IMR-90 (cell line): ENCODE measurements at regions not wholly inside any gene's neighbourhood (a gene's known extent, or its start where the extent isn't known, plus 50 kb on each side); places are given as distances from the start of the nearest gene placed in this dataset.

Experiments
- ATAC-seq: fragments of 200-7000 bp; cut with Tn5 transposase; 2 replicates; pipeline ENCODE4 v1.9.1; 2020; ENCODE audit warnings: low read depth, mild to moderate bottlenecking, moderate library complexity
- BruUV-seq: library from RNA; stranded (reverse); fragments of 400-500 nt; replicated peaks from 2 replicates; lab custom pipeline; 2021; lab: Mats Ljungman, UMichigan
- CTCF ChIA-PET: fragments of 300-600 bp; formaldehyde crosslinking; extraction: SDS; loops from one replicate; lab custom pipeline; 2021; ENCODE audit warnings: antibody characterized with exemption; lab: Yijun Ruan, JAX
- POLR2A ChIA-PET: fragments of 300-600 bp; sonication (Branson Sonifier 250); formaldehyde crosslinking; loops from one replicate; lab custom pipeline; 2022; ENCODE audit warnings: antibody characterized with exemption; ENCODE audit not compliant: unreplicated experiment; lab: Charles Lee
- DNase-seq: peaks from one replicate; pipeline ENCODE4 v3.0.0; 2013
- H2AFZ ChIP-seq: replicated peaks from 2 replicates; pipeline ENCODE3; 2013; ENCODE audit warnings: low read length, mild to moderate bottlenecking; ENCODE audit not compliant: poor library complexity
- H2AK5ac ChIP-seq: 2 replicates; pipeline ENCODE4 v1.6.1; 2013; ENCODE audit warnings: low read depth, low read length, inconsistent platforms
- H2AK9ac ChIP-seq: replicated peaks from 2 replicates; pipeline ENCODE3; 2013; ENCODE audit warnings: mild to moderate bottlenecking, low read depth, low read length, moderate library complexity; ENCODE audit not compliant: poor library complexity
- H2BK120ac ChIP-seq: 2 replicates; pipeline ENCODE4 v1.6.1; 2013; ENCODE audit warnings: low read depth, low read length, inconsistent platforms
- H2BK15ac ChIP-seq: 3 replicates; pipeline ENCODE4 v1.6.1; 2013; ENCODE audit warnings: low read depth, low read length, inconsistent platforms
- H2BK20ac ChIP-seq: 2 replicates; pipeline ENCODE4 v1.6.1; 2013; ENCODE audit warnings: low read depth, mild to moderate bottlenecking, inconsistent platforms, low read length, moderate library complexity
- H2BK5ac ChIP-seq: 2 replicates; pipeline ENCODE4 v1.6.1; 2013; ENCODE audit warnings: mild to moderate bottlenecking, low read depth, low read length, inconsistent platforms; ENCODE audit not compliant: poor library complexity, severe bottlenecking
- H3K14ac ChIP-seq: replicated peaks from 2 replicates; pipeline ENCODE4 v1.6.1; 2013; ENCODE audit warnings: low read depth, low read length, inconsistent platforms
- H3K18ac ChIP-seq: 2 replicates; pipeline ENCODE4 v1.6.1; 2013; ENCODE audit warnings: low read depth, low read length, control low read depth
- H3K23ac ChIP-seq: 2 replicates; pipeline ENCODE4 v1.6.1; 2013; ENCODE audit warnings: low read depth, low read length, inconsistent platforms
- H3K27ac ChIP-seq: 2 replicates; pipeline ENCODE4 v1.5.1; 2013; ENCODE audit warnings: mild to moderate bottlenecking, control low read depth, low read length; ENCODE audit not compliant: insufficient read depth
- H3K27me3 ChIP-seq: 2 replicates; pipeline ENCODE4 v1.6.1; 2013; ENCODE audit warnings: low read length; ENCODE audit not compliant: control insufficient read depth, insufficient read depth
- H3K36me3 ChIP-seq: 2 replicates; pipeline ENCODE4 v1.6.1; 2013; ENCODE audit warnings: low read length, mixed read lengths; ENCODE audit not compliant: control insufficient read depth, insufficient read depth
- H3K4ac ChIP-seq: 2 replicates; pipeline ENCODE4 v1.6.1; 2013; ENCODE audit warnings: low read depth, low read length, inconsistent platforms
- H3K4me1 ChIP-seq: 2 replicates; pipeline ENCODE4 v1.6.1; 2013; ENCODE audit warnings: low read length, mixed read lengths; ENCODE audit not compliant: control insufficient read depth, insufficient read depth
- H3K4me2 ChIP-seq: 2 replicates; pipeline ENCODE4 v1.6.1; 2013; ENCODE audit warnings: low read depth, mild to moderate bottlenecking, control low read depth, low read length, moderate library complexity
- H3K4me3 ChIP-seq: 2 replicates; pipeline ENCODE4 v1.5.1; 2013; ENCODE audit warnings: low read depth, mild to moderate bottlenecking, control low read depth, low read length, moderate library complexity; ENCODE audit not compliant: insufficient read depth
- H3K56ac ChIP-seq: 2 replicates; pipeline ENCODE4 v1.6.1; 2013; ENCODE audit warnings: low read length, inconsistent platforms; ENCODE audit not compliant: insufficient read depth; ENCODE audit errors: extremely low read depth
- H3K79me1 ChIP-seq, 2 experiments: 2 replicates each; pipeline ENCODE4 v1.6.1; 2013; ENCODE audit warnings: low read length in 2 of 2, inconsistent platforms in 1 of 2, low read depth in 1 of 2
- H3K9ac ChIP-seq: 2 replicates; pipeline ENCODE4 v1.6.1; 2013; ENCODE audit warnings: low read depth, low read length, control low read depth
- H3K9me1 ChIP-seq: 2 replicates; pipeline ENCODE4 v1.6.1; 2013; ENCODE audit warnings: low read length, inconsistent platforms; ENCODE audit not compliant: insufficient read depth
- H3K9me3 ChIP-seq: 2 replicates; pipeline ENCODE4 v1.6.1; 2013; ENCODE audit warnings: low read length; ENCODE audit not compliant: control insufficient read depth, insufficient read depth
- H4K20me1 ChIP-seq: 2 replicates; pipeline ENCODE4 v1.6.1; 2013; ENCODE audit warnings: low read length, inconsistent platforms; ENCODE audit not compliant: insufficient read depth
- H4K5ac ChIP-seq: 2 replicates; pipeline ENCODE4 v1.6.1; 2013; ENCODE audit warnings: mild to moderate bottlenecking, low read depth, low read length, control low read depth
- H4K8ac ChIP-seq, 2 experiments: 2 replicates each; pipeline ENCODE4 v1.6.1; 2013; ENCODE audit warnings: low read depth in 2 of 2, low read length in 2 of 2, control low read depth in 1 of 2, inconsistent platforms in 1 of 2
- H4K91ac ChIP-seq: 2 replicates; pipeline ENCODE4 v1.6.1; 2013; ENCODE audit warnings: low read depth, low read length, inconsistent platforms; ENCODE audit not compliant: insufficient read depth
- MXI1 ChIP-seq: IDR thresholded peaks from 2 replicates; pipeline ENCODE4 v1.6.1; 2012; ENCODE audit warnings: low read depth, mild to moderate bottlenecking, low read length, moderate library complexity, borderline replicate concordance
- RFX5 ChIP-seq: IDR thresholded peaks from 2 replicates; pipeline ENCODE4 v1.8.0; 2012; ENCODE audit warnings: low read depth, mild to moderate bottlenecking, low read length, moderate library complexity
- WGBS, 2 experiments: methylation state at CpG; one replicate each; pipeline versions ENCODE4 v1.1.5 to v1.1.7; 2013; ENCODE audit warnings: missing lambda C conversion rate in 2 of 2; ENCODE audit not compliant: insufficient read length in 1 of 2; ENCODE audit errors: extremely low coverage in 2 of 2; 5-methylcytosine and 5-hydroxymethylcytosine counted together
- dilution Hi-C: fragments of 300-500 bp; cut with HindIII; formaldehyde crosslinking; loops from one replicate; pipeline ENCODE4 v1.14.3; 2018; ENCODE audit warnings: low sequenced_read_pairs; ENCODE audit not compliant: unreplicated experiment
- in situ Hi-C: fragments of 300-500 bp; cut with MboI; formaldehyde crosslinking; loops from 3 replicates; pipeline ENCODE4 v1.14.3; 2019; ENCODE audit warnings: low sequenced_read_pairs, inconsistent platforms, mixed read lengths
- intact Hi-C: fragments of 100-400 bp; cut with micrococcal nuclease; formaldehyde crosslinking; loops from 2 replicates; pipeline ENCODE4 v1.10.0; 2022

DNA sequence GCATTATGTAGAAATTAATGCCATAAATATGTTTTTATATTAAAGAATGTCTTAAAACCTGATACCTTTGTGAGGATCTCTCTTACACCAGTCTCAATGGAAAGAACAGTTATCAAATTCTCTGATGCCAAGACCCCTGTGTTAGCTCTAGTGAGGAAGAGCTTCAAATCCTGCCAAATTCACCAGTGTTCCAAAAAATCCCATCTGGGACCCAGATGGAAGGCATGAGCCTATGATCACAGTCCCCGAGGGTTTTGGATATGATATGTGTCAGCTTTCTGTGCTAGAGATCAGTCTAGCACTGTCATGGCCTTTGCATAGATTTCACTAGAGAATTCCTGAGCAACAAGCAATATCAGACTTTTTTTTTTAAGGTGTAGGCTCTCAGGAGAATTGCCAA lies 412.1 kb downstream of the UBE2NL start:
- ChIA-PET POLR2A (no interaction called here), CTCF (interaction anchor here (0.6 kb wide), 1 partner anchor 50 kb away, joined by 4 read pairs; no protein-coding TSS in a partner anchor)
- Histone ChIP-seq H2BK5ac (no peak overlapping the region), H2AK5ac (no peak overlapping the region), H3K36me3 (no peaks in the 10 kb centered on the region), H3K27ac (no peak overlapping the region), H3K14ac (no peak overlapping the region), H3K4me1 (no peaks in the 10 kb centered on the region), H2AK9ac (no peak overlapping the region), H2BK15ac (no peak overlapping the region), H4K8ac (no peak overlapping the region), H3K9ac (no peak overlapping the region), H4K20me1 (no peaks in the 10 kb centered on the region), H3K9me3 (peaks cover 2% of the 10 kb centered on the region; the same call in 1 of the 2 replicates), H2BK20ac (no peak overlapping the region), H3K56ac (no peak overlapping the region), H3K27me3 (no peaks in the 10 kb centered on the region), H3K4me3 (no peak overlapping the region), H3K23ac (no peak overlapping the region), H2AFZ (no peak overlapping the region), H3K9me1 (no peaks in the 10 kb centered on the region), H3K79me1 (no peaks in the 10 kb centered on the region), H4K91ac (no peak overlapping the region), H3K4ac (no peak overlapping the region), H3K18ac (no peak overlapping the region), H3K4me2 (no peak overlapping the region), H2BK120ac (no peak overlapping the region), H4K5ac (no peak overlapping the region)
- in situ Hi-C loops = no loop called here
- dilution Hi-C loops = no loop called here
- BruUV-seq = no TSS peak
- WGBS, 2 experiments = 40% methylated on average over 1 of the region's 1 CpG; no CpG with 5 or more reads in 1 of the 2 experiments
- DNase-seq (no peak), ATAC-seq (no peak)
- intact Hi-C loops = no loop called here
- no peak for TF ChIP-seq MXI1
- TF ChIP-seq RFX5 = no peak
